CD4-positive, alpha-beta T cell treated with Interleukin-6 at 100 ng/mL for 8 hours (primary cell): ENCODE measurements at regions not wholly inside any gene's neighbourhood (a gene's known extent, or its start where the extent isn't known, plus 50 kb on each side); places are given as distances from the start of the nearest gene placed in this dataset.

Experiments
- DNase-seq: peaks from one replicate; pipeline ENCODE4 v3.0.0-alpha.2; 2020; ENCODE audit warnings: mixed read lengths, low spot score

DNA sequence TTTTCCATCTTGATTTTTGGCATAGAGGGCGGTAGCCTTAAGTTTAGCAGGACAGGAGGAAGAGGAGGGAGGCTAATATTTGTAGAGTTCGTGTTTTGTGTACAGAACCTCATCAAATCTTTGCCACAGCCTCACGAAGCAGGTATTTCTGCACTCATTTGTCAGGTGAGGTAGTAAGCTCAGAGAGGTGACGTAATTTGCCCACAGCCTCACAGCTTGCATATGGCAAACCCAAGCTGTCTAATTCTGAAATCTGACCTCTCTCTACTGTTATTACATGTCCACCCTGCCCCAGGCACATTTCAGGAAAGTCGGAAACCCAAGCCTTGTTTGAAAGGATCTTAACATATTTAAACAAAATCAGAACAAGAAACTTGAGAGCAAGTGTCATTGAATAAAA is 91.1 kb upstream of the TPM1 start:
- DNase-seq, result no peak

- DNase-seq, result no peak
These were observed 89.5 kb upstream of the TPM1 start for GRCh38 chr15:62953021-62953420.

- DNase-seq, result no peak
These were observed 89.0 kb upstream of the TPM1 start for GRCh38 chr15:62953496-62954045.

GRCh38 chr15:62957130-62957529 is 85.4 kb upstream of the TPM1 start:
- no peak for DNase-seq

- no peak for DNase-seq
These were observed 83.8 kb upstream of the TPM1 start for GRCh38 chr15:62958528-62959363.

DNA sequence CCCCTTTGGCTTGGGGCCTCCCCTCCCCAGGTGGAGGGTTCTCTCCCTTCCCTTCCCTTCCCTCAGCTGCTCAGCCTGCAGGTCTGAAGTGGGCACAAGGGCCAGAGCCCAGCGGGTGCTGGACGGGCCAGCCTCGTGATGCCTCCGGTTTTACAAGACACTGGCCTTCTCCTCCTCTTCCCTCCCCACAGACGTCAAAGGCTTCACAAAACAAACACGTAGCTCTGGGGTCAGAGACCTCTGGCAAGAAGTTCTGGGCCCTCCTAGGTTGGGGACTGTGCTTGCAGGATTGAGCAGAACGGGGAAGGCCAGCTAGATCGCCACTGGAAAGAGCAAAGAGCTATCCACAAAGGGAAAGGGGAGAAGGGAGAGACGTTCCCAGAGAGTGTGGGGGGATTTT is 81.4 kb upstream of the TPM1 start:
- no peak for DNase-seq

- DNase-seq, result no peak
These were observed 80.2 kb upstream of the TPM1 start for GRCh38 chr15:62962101-62962995.

- DNase-seq, result no peak
These were observed 78.3 kb upstream of the TPM1 start for GRCh38 chr15:62964251-62964650.

- DNase-seq, result no peak
These were observed 76.1 kb upstream of the TPM1 start for GRCh38 chr15:62966294-62967078.

DNA sequence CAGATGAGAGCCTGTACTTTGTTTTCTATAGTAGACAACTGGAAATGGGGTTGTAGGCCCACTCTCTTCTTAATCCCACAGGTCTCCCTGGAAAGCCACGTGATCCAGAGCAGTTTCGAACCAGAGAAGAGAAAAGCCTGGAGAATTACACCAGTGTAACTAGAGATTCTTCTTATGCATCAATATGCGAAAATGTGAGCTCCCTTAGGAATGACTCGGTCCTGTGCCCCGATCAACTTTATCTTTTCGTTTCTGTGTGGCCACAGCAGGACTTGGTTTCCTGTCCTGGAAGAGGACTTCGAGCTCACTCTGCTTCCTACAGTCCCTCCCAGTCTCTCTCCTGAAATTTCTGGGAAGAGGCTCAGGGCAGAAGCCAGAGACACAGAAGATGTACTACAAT is 73.8 kb upstream of the TPM1 start:
- no peak for DNase-seq

DNA sequence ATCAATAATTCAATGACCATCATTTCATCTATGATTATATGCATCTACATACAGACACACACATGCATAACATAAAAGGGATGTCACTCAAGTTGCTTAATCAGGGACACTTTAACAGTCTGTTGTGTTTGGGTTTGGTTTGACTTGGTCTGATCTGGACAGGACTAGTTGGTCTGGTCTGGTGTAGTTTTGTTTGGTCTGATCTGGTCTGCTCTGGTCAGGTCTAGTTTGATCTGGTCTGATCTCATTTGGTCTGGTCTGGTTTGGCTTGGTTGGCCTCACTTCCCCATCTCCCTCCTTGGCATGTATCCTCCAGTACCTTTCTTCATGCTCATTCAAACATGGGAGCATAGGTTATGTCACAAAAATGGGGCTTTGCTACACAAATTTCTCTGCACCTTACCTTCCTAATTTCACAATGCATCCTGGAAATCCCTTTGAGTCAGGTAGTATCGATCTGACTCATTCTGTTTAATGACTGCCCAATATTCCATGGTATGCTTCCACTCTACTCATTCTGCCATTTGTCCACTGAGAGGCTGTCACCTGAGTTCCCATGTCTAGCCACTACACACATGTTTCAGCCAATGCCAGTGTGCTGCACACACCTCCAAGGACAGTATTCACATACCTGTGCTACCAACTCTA is 73.0 kb upstream of the TPM1 start:
- DNase-seq, result no peak

GRCh38 chr15:62972814-62973213 is 69.7 kb upstream of the TPM1 start:
- no peak for DNase-seq

DNA sequence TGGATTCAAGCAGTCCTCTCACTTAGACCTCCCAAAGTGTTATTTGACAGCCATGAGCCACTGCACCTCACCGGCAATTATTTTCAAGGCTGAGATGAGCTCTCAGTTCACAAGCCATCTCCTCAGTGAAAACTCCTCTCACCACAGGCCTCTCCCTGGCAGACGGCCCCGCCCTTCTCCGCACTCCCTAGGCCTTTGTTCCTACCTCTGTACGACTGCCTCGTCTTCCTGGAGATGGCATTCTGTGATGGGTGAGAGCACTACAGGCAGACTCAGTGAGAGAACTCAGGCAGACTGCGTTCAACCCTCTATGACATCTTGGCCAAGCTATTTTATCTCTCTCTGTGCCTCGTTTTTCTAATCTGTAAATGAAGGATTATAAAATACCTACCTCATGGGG is 67.0 kb upstream of the TPM1 start:
- DNase-seq, result no peak

GRCh38 chr15:62976301-62976881 is 66.2 kb upstream of the TPM1 start:
- DNase-seq, result no peak

DNA sequence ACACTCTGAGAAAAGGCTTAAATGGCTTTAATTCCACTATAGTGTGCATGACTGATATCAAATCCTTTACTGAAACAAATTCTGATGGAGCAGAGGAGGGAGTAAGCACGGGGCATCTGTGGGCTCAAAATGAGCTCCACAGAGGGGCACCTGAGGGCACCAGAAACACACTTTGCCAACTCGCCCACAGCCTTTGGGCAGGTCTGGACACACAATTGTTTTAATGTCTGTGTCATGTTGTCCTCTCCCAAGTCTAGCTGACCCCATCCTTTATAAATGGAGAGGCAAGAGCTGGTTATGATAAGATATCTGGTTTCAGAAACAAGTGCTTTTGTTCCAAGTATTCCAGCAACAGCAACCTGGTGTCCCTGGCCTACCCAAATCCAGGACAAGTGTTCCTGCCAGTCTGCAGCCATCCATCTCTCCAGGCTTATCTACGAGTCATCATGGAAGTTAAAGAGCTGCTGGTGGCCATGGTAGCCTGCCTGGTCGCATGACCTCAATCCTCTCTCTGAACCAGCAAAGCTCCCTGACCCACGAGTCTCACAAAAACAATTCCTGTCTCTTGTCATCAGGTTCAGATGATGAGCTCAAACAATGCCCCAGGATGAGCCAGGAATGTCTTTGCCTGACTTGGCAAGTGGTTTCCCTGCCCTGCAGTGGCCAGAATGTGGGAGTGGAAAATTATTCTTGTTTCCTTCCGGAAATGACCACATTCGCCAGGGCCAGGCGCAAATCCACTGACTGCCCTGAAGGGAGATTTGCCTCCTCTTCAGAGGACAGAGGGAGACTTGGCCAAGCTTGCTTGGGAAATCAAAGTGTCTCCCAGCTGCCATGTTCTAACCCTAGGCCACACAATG is 64.4 kb upstream of the TPM1 start:
- no peak for DNase-seq

GRCh38 chr15:62979252-62979651 is 63.3 kb upstream of the TPM1 start:
- no peak for DNase-seq

DNA sequence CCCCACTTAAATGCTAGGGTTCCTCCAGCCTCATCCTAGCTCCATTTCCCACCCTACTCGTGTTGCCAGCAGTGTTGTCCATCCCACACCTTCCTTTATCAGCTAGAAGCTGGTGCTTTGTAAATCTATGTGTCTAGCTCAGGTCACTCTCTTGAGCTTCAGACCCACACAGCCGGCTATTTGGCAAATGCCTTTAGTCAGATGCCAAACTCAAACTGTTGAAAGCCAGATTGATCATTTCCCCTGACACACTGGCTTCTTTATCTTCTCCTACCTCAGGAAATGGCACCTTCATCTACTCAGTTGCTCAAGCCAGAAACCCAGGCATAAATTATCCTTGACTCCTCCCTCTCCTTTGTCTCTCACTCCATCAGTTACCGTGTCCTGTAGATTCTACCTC is 61.5 kb upstream of the TPM1 start:
- no peak for DNase-seq

- no peak for DNase-seq
These were observed 58.6 kb upstream of the TPM1 start for GRCh38 chr15:62983956-62984355.

- DNase-seq, result no peak
These were observed 56.8 kb upstream of the TPM1 start for GRCh38 chr15:62985768-62986167.

DNA sequence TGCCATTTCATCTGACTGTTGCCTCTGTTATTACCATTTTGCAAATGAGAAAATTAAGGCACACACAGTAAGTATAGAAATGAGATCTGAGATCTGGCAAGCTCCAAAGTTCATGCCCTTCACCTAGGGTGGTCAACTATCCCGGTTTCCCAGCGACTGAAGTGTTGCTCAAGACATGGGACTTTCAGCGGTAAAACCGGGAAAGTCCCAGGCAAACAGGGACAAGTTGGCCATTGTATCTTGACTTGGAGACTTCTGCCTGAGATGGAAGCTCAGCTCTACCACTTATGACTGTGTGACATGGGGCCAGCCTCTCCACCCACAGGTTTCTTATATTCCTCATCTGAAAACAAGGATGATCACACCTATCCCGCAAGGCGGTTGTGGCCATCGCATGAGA is 55.6 kb upstream of the TPM1 start:
- DNase-seq, result no peak
